ENCODE measurements at regions not wholly inside any gene's neighbourhood (a gene's known extent, or its start where the extent isn't known, plus 50 kb on each side); places are given as distances from the start of the nearest gene placed in this dataset.

DNA sequence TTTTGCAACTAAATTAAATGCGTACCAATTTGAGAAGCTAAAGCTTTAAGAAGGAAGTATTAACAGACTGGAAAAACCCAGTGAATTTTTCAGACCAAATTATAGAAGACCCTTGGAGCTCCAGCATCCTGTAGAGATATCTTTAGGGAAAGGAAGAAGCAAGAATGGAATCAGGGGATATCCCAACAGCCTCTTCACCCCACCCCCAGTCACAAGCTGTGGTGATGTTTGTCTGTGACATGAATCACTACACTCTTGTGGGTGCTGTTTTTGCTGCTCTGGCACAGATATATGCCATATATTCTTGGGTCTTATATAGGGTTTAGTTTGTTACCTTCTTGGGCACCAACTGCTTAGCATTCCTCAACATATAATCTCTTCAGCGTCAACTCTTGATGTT is 78.5 kb upstream of the BCL6 start:
- DNase-seq (ENCODE audit: low read depth), result no peak

DNA sequence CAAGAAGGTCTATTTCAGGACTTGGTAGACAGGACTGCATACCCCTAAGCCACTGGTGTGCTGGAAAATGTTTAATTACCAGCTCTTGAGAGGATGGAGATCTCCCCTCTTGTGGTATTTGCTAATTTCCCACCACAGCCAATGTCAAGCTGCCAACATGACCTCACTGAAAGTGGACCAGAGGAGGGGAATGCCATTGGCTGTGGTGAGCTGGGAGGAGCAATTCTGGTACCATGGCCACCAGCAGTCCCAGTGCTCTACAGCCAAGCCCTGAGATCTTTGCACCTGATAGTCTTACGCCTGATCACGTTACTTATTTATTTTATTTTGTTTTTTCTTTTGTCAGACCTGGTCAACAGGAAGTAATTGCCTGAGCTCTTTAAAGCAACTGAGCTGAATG is 82.5 kb upstream of the BCL6 start:
- DNase-seq (ENCODE audit: low read depth), result no peak

DNA sequence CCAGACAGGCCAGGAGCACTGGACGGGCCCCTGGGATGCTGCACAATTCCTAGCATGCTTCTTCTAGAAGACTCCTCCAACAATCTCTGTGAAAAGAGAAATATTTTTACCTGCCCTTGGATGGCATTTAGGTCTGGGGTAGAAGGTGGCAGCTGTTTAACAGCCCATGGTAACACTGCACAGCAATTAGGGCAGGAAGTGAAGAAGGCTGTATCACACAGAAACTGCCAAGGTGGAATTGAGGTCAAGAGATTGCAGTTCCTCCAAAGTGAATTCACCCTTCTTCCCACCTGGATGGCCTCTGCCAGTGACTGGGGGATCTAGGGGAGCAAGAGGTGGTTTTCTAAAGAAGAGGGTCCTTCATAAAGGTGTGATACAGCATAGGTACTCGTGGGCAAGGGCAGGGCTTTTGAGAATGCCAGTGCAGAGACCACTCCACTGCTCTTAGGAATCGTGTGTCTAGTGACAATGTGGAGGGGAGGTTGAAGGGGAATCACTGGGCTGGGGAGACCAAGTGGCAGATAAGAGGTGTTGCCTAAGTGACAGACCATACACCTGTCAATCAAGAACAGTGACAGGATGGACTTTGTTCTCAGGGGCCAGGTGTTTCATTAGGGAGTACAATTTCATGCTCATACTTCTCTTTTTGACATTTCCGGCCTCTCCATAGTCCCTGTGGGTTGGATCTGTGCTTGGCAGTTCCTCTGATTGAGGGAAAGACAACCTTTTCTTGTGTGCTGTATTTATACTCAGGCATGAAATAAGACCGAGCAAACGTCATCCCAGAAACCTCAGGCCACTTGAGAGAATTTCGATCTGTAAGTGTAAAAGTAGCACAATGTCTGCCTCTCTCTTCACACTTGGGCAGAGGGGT is 83.5 kb upstream of the BCL6 start:
- DNase-seq (ENCODE audit: low read depth), result no peak

DNA sequence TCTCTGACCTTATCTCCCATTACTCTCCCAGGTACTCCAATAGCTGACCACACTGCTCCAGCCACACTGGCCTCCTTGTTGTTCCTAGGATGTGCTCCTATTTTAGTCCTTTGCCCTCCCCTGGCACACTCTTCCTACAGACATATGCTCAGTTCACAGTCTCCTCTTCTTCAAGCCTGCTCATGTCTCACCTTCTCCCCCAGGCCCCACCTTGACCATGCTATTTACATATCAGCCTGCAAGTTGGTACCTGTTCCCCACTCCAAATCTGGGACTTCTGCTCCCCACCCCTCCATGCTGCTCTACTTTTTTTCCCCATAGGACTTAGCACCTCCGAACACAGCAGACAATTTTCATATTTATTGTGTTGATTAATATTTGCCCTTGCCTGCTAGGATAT is 84.9 kb upstream of the BCL6 start:
- DNase-seq (ENCODE audit: low read depth), result no peak

DNA sequence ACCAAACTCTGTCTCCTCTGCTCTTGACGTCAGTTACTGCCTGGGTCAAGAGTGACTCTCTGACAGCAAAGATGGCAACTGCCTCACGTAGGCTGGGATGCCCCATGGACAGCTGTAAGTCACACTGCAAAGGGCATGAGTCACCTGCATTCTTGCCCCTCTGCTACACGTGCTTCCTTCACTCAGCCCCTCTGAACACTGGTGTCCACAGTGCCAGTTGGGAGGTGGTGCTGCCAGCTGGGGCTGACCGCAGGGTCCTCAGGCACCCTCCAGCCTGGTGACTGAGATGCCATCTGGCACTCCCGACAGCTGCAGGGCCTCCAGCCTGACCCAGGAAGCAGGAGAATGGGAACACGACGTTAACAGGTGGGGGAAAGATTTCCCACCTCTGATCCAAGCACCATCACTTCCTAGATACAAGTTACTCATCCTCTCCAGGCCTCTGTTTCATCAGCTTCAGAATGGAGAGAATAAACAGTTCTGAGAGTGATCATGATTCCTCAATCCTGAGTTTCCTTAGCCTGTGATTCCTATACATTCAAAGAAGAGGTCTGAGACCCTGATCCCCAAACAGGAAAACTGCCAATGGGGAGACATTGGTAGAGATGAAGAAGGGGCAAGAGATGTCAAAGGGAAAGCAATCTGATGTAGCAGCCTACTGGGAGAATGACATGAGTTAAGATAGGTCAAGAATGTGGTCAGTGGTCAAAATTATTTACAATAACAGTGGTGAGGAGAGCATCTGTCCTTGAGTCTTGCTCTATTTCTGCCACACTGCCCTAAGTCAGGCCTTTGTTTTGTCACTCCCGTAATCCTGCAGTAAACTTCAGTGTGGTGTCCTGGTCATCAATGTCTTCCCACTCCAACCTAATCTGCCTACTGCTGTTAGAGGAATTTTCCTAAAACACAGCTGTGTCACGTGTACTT is 86.1 kb upstream of the BCL6 start:
- no peak for DNase-seq (ENCODE audit: low read depth)

DNA sequence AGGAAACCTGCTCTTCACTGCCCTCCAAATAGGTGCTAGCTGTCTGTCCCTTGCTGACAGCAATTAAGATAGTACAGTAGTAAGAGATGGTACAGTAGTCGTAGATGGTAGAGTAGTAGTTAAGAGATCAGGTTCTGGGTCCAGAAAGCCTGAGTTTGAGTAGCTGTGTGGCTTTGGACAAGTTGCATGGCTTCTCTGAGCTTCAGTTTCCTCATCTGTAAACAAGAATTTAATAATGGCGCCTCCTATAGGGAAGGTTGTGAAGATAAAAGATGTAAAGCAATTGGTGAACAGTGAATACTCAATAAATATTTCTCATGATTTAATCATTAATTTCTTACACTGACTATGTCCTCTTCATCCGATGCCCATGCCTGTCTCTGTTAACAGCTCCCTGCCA is 86.9 kb upstream of the BCL6 start:
- DNase-seq (ENCODE audit: low read depth), result no peak

DNA sequence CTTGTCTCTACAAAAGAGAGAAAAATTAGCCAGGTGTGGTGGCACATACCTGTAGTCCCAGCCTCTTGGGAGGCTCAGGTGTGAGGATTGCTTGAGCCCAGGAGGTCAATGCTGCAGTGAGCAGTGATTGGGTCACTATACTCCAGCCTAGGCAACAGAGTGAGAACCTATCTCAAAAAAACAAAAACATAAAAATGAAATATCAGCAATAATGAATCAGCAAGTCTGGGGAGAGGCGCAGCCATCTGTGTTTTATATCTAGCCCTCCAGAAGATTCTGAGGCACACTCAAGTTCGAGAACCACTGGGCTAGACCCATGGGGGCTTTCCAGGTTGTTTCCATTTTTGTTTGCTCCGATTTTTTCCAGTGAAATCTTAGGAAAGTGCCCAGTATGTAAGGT is 88.1 kb upstream of the BCL6 start:
- no peak for DNase-seq (ENCODE audit: low read depth)

DNA sequence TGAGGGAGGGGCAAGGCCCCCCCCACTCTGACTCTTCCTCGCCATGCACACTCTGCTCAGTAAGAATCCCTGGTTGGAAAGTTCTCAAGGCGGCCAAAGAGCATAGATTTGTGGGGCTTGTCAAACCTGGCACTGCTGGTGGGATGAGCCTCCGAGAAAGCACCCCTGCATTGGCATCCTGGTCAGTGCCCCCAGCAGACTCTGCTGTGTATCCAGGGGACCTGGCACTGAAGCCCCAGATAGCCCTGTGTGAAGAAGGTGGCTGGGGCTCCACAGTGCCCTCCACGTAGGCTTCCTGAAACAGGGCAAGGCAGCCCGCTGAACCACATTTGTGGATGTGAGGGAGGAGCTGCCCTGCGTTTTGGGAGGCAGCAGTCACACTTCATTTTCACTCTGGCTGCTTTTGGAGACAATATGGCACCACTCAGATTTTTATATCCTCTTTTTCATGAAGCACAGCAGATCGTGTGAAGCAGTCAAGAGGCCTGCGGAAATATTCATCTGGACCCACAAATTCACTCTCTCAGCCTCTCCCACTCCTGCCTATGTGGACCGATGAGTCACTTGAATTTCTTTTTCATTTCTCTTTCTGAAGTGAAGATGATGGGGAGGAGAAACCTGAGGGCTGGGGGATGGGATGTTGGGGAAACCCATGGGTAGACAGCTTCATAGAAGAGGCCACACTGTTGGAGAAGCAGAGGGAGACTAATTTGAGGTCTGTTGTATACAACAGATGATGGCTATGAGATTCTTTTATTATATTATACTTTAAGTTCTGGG is 88.7 kb upstream of the BCL6 start:
- DNase-seq (ENCODE audit: low read depth), result no peak

DNA sequence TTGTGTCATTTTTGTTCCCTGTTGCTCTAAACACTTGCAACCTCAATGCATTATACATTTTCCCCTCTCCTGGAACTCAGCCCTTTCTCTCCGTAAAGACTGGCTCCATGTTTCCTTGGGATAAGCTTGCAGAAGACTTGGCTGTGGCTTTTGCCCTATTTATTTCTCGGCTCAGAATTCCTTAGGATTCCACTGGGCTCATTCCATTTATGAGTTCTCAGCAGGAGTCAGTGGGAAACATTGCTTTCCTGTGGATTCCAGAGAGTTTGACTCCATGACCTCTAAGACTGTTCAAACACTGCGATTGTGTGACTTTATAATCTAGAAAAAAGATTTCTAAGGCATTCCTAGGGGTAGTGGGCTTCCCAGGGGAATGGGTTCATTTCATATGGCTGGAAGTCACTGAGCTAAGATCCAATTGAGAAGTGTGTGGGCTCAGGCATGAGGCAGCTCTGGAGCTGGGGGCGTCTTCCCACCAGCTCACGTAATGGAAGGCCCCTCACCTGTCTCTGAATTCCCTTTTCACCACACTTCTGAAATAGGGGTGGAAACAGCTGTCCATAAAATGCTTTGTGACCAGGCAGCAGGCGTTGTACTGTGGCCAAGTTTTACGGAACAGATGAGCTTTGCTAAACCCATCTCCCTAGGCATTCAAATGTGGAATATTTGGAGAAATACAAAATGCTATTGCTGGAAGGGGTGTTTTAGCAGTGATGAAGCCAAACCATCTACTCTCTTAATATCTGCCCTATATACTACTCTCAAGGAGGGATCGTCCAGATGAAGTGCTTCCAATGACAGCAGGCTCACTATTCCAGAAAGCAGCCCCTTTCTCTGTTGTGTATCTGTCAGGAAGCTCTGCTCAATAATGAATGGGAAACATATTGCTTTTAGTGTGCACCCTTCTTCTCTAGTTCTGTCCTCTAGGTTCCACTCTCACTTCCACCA is 91.8 kb upstream of the BCL6 start:
- DNase-seq (ENCODE audit: low read depth), result no peak

DNA sequence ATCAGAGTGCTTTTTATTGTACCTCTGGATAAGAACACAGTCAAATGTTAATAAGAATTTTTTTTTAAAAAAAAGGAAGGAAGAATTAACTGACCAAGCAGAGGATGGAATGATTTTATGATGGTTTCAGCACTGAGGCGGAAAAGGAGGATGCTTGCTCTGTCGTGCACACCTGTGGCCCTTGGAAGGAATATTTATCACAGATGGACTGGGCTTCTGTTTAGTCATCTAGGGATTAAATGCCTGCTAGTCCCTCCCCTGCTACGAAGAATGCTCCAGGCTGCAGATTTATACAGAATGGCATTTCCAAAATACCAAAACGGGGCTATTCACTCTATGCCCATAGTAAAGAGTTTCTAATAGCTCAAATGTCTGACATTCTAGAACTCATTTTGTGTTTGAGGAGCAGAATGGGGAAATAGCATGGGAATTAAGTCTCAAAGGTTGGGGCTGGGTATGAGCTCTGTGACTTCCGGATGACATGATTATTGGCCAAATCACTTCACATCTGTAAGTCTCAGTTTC is 92.8 kb upstream of the BCL6 start:
- no peak for DNase-seq (ENCODE audit: low read depth)

DNA sequence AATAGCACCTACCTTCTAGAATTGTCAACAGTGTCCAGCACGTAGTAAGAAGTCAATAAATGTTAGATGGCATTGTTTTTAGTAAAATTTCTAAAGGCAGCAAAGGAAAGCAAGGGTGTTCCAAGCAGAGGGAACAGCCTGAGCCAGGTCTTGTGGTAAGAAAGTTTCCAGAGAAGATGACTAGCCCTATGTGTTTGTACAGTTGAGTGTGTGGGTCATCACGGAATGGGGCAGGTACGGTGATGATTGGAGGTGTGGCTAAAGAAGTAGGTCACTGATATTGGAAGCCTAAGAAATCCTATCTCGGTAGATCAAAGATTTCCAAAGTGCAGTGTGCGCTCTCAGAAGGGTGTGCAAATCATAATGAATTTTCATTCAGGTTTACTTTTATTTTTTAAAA is 94.2 kb upstream of the BCL6 start:
- no peak for DNase-seq (ENCODE audit: low read depth)

DNA sequence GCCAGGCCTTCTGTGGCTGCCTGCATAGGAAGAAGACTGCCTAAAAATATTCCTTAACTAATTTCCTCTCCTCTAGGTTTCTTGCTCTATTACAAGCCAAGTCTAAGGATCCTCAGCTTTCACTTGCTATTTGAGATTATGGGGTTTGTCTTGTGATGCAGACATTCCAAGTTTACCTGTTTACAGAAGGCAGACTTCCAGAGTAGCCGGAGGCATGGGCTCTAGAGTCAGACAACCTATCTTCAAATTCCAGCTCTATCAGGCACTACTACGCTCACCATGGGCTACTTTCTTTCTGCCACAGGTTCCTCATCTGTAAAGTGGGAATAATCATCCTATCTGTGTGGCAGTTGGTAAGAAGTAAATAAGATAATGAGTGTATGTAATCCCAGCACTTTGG is 95.6 kb upstream of the BCL6 start:
- DNase-seq (ENCODE audit: low read depth), result no peak

DNA sequence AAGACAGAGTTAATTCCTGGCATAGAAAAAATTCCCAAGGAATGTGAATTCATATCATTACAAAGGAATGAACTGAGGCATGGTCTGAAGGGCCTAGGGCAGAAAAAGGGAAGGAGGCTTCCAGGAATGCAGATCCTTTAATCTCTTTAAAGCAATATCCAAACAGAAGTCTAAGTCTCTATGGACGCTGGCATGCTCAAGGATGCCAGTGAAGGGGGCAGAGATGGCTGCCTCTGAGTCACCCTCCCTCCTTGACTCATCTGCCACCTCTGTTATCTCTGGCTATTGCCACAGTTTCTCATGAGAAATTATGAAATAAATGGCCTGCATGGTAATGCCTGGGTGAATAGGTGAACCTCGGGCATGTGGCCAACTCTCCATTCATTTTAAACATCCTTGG is 96.3 kb upstream of the BCL6 start:
- no peak for DNase-seq (ENCODE audit: low read depth)

DNA sequence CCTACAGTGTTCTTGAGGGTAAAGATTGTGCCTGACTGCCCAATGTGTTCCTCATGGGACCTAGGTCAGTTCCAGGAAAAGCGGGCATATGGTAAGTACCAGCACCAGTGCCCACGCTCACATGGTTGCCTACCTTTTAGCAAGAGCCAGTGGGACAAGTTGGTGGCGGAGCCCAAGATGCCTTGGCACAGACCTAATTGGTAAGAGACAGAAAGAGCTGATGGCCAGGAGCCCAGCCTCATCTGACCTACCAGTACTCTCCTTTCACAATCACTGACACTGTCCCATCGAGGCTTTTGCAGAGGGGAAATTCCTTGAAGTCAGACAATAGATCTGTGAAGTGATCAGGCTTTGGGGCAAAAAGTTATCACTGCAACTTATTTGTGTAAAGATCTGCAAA is 98.4 kb upstream of the BCL6 start:
- no peak for DNase-seq (ENCODE audit: low read depth)

DNA sequence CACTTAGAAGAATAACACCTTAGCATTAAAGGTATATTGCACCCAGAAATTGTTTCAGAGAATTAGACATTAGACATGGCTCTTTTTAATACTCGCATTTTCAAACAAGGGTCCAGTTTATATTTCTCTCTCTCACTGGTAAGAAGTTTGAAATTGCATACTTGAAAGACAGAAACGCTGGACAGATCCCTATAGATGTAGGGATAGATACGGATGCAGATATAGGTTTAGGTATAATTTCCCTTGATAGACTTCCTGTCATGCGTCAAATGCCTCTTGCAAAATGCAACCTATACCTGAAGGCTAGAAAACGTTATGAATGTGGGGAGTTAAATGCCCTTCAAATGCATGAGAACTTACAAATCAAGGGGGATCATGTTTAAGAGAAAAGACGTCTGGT is 99.4 kb upstream of the BCL6 start:
- no peak for DNase-seq (ENCODE audit: low read depth)

DNA sequence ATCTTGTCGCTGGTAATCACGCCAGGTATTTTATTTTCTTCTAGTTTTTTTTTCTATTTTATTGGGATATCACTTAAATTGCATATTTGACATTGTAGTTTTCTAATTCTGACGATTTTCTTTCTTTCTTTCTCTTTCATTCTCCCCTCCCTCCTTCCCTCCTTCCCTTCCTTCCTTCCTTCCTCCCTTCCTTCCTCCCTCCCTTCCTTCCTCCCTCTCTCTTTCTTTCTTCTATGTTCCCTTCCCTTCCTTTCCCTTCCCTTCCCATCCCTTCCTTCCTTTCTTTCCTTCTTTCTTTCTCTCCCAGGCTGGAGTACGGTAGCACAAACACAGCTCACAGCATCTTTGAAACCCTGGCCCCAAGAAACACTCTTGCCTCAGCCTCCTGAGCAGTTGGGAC is 100.6 kb upstream of the BCL6 start:
- no peak for DNase-seq (ENCODE audit: low read depth)

DNA sequence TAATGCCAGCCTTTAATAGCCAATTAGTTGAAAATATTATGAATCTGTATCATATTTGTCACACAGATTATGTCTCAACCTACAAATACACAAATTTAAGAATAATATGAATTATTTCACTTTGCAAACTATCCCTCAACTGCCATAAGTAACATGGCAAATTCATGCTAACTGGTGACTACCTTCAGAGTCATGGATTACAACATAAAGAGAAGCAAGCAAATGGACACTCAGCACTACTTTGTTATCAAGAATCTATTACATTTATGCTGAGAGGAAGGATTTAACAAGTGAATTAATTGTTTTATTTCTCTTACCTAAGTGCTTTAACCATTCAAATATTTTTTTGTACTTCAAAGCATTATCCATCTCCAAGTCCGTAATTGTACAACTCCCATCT is 103.1 kb upstream of the BCL6 start:
- DNase-seq (ENCODE audit: low read depth), result no peak

DNA sequence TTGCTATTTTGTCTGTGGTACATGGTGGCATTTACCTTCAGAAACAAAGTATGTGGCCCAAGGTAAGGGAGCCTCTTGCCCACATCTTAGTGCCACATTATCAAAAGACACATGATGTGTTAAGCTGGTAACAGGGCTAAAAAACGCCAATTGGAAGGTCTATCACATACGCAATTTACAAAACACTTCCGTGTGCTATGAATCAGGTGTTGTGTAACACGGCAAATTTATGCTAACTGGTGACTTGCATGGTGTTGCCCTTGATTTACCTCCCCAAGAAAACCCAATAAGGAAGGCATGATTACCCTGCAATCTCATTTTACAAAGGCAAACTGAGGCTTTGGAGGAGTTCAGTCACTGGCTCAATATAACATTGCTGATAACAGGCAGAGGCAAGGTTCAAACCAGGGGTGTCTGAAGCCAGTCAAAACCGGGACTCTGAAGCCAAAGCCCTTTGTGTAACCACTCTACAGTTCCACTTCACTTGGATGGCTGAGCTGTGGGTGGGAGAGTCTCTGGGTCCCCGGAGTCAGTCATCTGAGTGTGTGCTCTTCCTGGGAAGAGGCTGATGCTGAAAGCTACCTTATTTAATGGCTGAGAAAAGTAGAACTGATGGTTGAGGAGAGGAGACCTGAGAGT is 103.9 kb upstream of the BCL6 start:
- DNase-seq (ENCODE audit: low read depth), result no peak

DNA sequence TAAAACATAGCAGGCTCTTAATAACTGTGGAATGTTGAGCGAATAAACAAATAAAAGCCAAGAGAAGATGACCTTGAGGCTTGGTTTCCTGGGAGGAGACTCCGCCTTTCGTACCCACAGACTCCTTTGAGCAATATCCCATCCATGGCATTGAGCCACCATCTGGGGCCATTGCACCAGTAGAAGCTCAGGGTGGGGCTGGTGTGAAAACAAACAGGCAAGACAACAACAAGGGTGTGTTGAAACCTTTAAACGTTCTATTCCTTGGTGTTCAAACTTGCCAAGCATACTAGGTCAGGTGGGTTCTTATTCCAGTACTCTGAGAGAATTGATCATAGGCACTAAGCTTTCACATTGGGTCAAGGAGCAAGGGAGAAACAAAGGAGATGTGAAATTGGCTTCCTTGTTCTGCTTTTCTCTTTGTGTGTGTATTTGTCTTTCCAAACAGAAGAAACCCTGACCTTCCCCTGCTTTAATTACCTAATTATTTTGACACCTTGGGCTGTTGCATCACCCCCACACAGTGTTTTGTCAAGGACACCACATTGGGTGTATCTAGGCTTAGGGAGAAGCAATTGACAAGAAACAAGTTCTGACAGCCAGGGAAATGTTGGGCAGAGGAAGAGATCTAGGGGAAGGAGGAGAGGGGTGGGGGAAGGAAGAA is 105.1 kb upstream of the BCL6 start:
- no peak for DNase-seq (ENCODE audit: low read depth)

All from stimulated activated CD8-positive, alpha-beta memory T cell treated with anti-CD3 and anti-CD28 coated beads, Interleukin-12 subunit alpha, Interleukin-12 subunit beta, amount 100 ng/mL, for 1 hour (primary cell).